IPS-20b (cell line): ENCODE measurements at regions not wholly inside any gene's neighbourhood (a gene's known extent, or its start where the extent isn't known, plus 50 kb on each side); places are given as distances from the start of the nearest gene placed in this dataset.
"Not testable (repeated sequence)": the region's sequence is repeated elsewhere in the genome, so short reads cannot be mapped to it uniquely, and the experiment has no call there.

ENCODE experiments used
- H3K27ac ChIP-seq: one replicate; pipeline ENCODE4 v1.5.1; 2013; ENCODE audit warnings: low read length
- H3K27me3 ChIP-seq: 2 replicates; pipeline ENCODE4 v1.6.1; 2013; ENCODE audit warnings: mild to moderate bottlenecking, low read length, inconsistent platforms; ENCODE audit not compliant: insufficient read depth
- H3K36me3 ChIP-seq: 2 replicates; pipeline ENCODE4 v1.6.1; 2013; ENCODE audit warnings: low read depth, mild to moderate bottlenecking, inconsistent platforms, low read length, moderate library complexity; ENCODE audit not compliant: insufficient read depth
- H3K4me1 ChIP-seq: 2 replicates; pipeline ENCODE4 v1.6.1; 2013; ENCODE audit warnings: mild to moderate bottlenecking, control low read depth, inconsistent platforms, low read length, moderate library complexity; ENCODE audit not compliant: insufficient read depth
- H3K4me3 ChIP-seq: 2 replicates; pipeline ENCODE4 v1.5.1; 2013; ENCODE audit warnings: mild to moderate bottlenecking, low read length, inconsistent platforms
- H3K9ac ChIP-seq: 2 replicates; pipeline ENCODE4 v1.6.1; 2013; ENCODE audit warnings: low read depth, mild to moderate bottlenecking, inconsistent platforms, low read length, moderate library complexity
- H3K9me3 ChIP-seq: 2 replicates; pipeline ENCODE4 v1.6.1; 2013; ENCODE audit warnings: mild to moderate bottlenecking, low read depth, low read length, inconsistent platforms; ENCODE audit not compliant: insufficient read depth

GRCh38 chr13:31588316-31588715 lies 151.0 kb upstream of the RXFP2 start:
- Histone ChIP-seq H3K27me3 (no peaks in the 10 kb centered on the region), H3K4me3 (no peak overlapping the region), H3K9me3 (peaks cover 15% of the 10 kb centered on the region; the same call in 1 of the 2 replicates), H3K4me1 (peaks cover 5% of the 10 kb centered on the region; the same call in 1 of the 2 replicates), H3K36me3 (no peaks in the 10 kb centered on the region), H3K27ac (no peak overlapping the region), H3K9ac (no peak overlapping the region)

GRCh38 chr13:31588893-31589292 lies 150.4 kb upstream of the RXFP2 start:
- H3K9ac ChIP-seq: no peak overlapping the region
- H3K27me3 ChIP-seq: no peaks in the 10 kb centered on the region
- H3K36me3 ChIP-seq: no peaks in the 10 kb centered on the region
- no peak overlapping the region for H3K4me3 ChIP-seq
- H3K9me3 ChIP-seq: peaks cover 14% of the 10 kb centered on the region; the same call in 1 of the 2 replicates
- H3K4me1 ChIP-seq: peaks cover 5% of the 10 kb centered on the region; the same call in 1 of the 2 replicates
- no peak overlapping the region for H3K27ac ChIP-seq

- Histone ChIP-seq H3K4me3 (0 out of 2 replicates have a peak overlapping the region, but pooled peaks have one; percentile 7), H3K4me1 (peaks cover 5% of the 10 kb centered on the region; the same call in 1 of the 2 replicates), H3K27ac (no peak overlapping the region), H3K9ac (no peak overlapping the region), H3K36me3 (no peaks in the 10 kb centered on the region), H3K27me3 (no peaks in the 10 kb centered on the region), H3K9me3 (no peaks in the 10 kb centered on the region)
These were observed 147.6 kb upstream of the RXFP2 start for GRCh38 chr13:31591642-31592233.

- Histone ChIP-seq H3K27ac (no peak overlapping the region), H3K9me3 (no peaks in the 10 kb centered on the region), H3K27me3 (no peaks in the 10 kb centered on the region), H3K4me3 (no peak overlapping the region), H3K4me1 (peaks cover 5% of the 10 kb centered on the region; the same call in 1 of the 2 replicates), H3K36me3 (no peaks in the 10 kb centered on the region), H3K9ac (no peak overlapping the region)
These were observed 145.3 kb upstream of the RXFP2 start for GRCh38 chr13:31594056-31594455.

GRCh38 chr13:31595563-31595962 lies 143.8 kb upstream of the RXFP2 start:
- H3K27ac ChIP-seq: no peak overlapping the region
- H3K27me3 ChIP-seq: no peaks in the 10 kb centered on the region
- H3K4me3 ChIP-seq: no peak overlapping the region
- peaks cover 5% of the 10 kb centered on the region; the same call in 1 of the 2 replicates for H3K4me1 ChIP-seq
- H3K9ac ChIP-seq: no peak overlapping the region
- H3K9me3 ChIP-seq: no peaks in the 10 kb centered on the region
- H3K36me3 ChIP-seq: no peaks in the 10 kb centered on the region

GRCh38 chr13:31598990-31599389 lies 140.3 kb upstream of the RXFP2 start:
- H3K27ac ChIP-seq: no peak overlapping the region
- no peaks in the 10 kb centered on the region for H3K36me3 ChIP-seq
- no peaks in the 10 kb centered on the region for H3K4me1 ChIP-seq
- no peak overlapping the region for H3K4me3 ChIP-seq
- H3K9ac ChIP-seq: no peak overlapping the region
- no peaks in the 10 kb centered on the region for H3K27me3 ChIP-seq
- no peaks in the 10 kb centered on the region for H3K9me3 ChIP-seq

GRCh38 chr13:31605076-31605860 lies 134.1 kb upstream of the RXFP2 start:
- no peak overlapping the region for H3K27ac ChIP-seq

GRCh38 chr13:31607531-31607930 lies 131.8 kb upstream of the RXFP2 start:
- not testable (repeated sequence) for H3K27me3 ChIP-seq, H3K9ac ChIP-seq, H3K9me3 ChIP-seq, H3K4me3 ChIP-seq, H3K4me1 ChIP-seq, H3K36me3 ChIP-seq, H3K27ac ChIP-seq

More at GRCh38 chr13:31605076-31605860, 134.1 kb upstream of the RXFP2 start:
- Histone ChIP-seq H3K27me3 (no peaks in the 10 kb centered on the region), H3K36me3 (no peaks in the 10 kb centered on the region), H3K4me1 (peaks cover 3% of the 10 kb centered on the region; the same call in 1 of the 2 replicates), H3K9ac (no peak overlapping the region), H3K9me3 (no peaks in the 10 kb centered on the region), H3K4me3 (no peak overlapping the region)

- not testable (repeated sequence) for H3K4me1 ChIP-seq, H3K9me3 ChIP-seq, H3K27me3 ChIP-seq, H3K9ac ChIP-seq, H3K36me3 ChIP-seq, H3K27ac ChIP-seq, H3K4me3 ChIP-seq
These were observed 130.5 kb upstream of the RXFP2 start for GRCh38 chr13:31608780-31609179.

- H3K27ac ChIP-seq: no peak overlapping the region
- H3K27me3 ChIP-seq: no peaks in the 10 kb centered on the region
- no peak overlapping the region for H3K9ac ChIP-seq
- peaks cover 3% of the 10 kb centered on the region; the same call in 1 of the 2 replicates for H3K4me1 ChIP-seq
- no peaks in the 10 kb centered on the region for H3K9me3 ChIP-seq
- H3K4me3 ChIP-seq: no peak overlapping the region
- H3K36me3 ChIP-seq: no peaks in the 10 kb centered on the region
These were observed 128.9 kb upstream of the RXFP2 start for GRCh38 chr13:31610270-31610998.

GRCh38 chr13:31611214-31611613 lies 128.1 kb upstream of the RXFP2 start:
- Histone ChIP-seq H3K36me3 (no peaks in the 10 kb centered on the region), H3K4me3 (no peak overlapping the region), H3K27me3 (no peaks in the 10 kb centered on the region), H3K27ac (no peak overlapping the region), H3K9ac (no peak overlapping the region), H3K9me3 (no peaks in the 10 kb centered on the region), H3K4me1 (peaks cover 3% of the 10 kb centered on the region; the same call in 1 of the 2 replicates)
